GM15510 (cell line): ENCODE measurements at regions not wholly inside any gene's neighbourhood (a gene's known extent, or its start where the extent isn't known, plus 50 kb on each side); places are given as distances from the start of the nearest gene placed in this dataset.

Source experiments
- POLR2A ChIP-seq: IDR thresholded peaks from 3 replicates; pipeline ENCODE4 v1.6.1; 2011; ENCODE audit warnings: borderline replicate concordance; ENCODE audit not compliant: insufficient read length; ENCODE audit errors: extremely low read depth

DNA sequence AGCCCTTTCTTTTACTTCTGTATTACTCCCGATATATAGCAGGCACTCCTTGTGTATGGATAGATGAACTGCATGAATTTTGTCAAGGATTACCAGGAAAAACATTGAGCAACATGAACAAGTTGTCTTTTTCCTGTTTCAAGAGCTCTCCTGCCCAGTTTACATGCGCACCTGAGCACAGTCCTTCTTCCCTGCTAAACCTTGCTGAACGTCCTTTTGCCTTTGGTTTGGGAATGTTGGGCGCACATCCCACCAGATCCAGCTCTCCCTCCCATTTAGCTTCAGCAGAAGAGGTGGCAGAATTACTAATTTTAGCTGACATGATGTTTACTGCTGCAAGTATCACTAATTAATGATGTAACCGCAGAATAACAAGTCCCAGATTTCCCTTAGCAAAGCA lies 121.4 kb upstream of the TMCC3 start:
- no peak for TF ChIP-seq POLR2A

DNA sequence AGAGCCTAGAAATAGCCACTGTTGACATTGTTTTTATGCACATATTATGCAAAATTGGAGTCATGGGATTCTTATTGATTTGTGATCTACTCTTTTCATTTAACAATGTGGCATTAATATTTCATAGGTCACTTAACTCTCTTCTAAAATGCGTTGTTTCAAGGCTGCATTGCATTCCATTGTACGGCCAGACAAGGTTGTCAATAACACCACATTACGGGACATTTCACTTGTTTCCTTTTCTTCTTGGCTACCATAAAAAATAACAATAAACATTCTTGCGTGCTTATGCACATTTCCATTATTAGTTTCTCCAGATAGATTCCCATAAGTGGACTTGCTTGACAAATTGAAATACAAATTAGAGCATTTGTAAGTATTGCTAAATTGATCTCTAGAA lies 120.8 kb upstream of the TMCC3 start:
- no peak for TF ChIP-seq POLR2A

DNA sequence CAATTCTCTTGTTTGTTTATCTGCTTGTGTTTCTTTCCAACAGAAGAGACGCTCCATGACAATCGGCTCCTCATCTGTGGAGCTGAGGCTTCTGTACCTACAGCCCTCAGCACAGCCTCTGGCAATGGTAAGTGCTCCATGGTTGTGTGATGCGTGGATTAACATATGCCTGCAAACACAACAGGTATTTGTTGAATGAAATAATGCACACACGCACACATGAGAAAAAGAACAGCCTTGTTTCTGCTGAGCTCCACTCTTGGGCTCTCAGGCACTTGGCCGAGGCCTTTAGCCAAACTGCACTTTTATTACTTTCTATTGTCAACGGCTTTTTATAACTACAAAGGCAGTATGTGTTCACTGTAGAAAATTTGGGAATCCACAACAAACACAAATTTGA lies 120.4 kb upstream of the TMCC3 start:
- TF ChIP-seq POLR2A = no peak

DNA sequence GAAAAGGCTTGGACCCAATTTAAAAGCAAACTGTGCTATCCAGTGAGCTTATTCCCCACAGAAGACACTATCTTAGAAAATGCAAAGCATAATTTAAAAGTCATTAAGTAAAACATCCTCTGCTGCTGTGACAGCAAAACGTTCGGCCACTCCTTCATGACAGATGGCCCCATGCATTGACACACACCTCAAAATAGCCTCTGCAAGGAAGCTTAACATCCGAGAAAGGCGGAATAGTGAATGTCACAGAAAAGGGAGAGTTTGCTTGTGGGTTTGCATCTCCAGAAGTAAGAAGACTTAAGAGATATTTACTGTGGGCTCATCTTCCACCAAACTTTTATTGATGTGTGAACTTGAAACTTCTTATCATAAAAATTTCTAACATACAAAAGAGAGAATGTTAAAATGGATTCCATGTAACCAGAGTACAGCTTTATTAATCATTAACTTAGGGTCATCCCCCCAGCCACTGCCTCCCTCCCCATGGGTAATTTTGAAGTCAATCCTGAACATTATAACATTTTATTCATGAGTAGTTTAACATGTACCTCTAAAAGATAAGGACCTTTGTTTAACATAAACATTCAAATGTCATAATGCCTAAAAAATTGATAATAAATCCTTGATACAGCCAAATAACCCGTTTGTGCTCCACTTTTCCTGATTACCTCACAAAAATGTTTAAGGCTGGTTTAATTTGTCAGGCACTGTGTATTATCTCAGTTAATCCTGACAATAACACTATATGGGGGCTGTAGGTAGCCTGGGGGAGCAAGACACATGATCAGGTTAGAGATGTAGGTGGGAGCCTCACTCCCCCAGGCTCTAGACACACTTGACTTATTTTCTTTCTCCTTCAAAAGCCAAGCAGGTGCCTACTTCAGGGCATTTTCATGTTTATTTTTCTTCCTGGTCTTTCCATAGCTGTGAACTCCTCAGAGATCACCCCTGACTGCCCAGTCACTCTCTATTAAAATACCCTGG lies 119.7 kb upstream of the TMCC3 start:
- no peak for TF ChIP-seq POLR2A

- no peak for TF ChIP-seq POLR2A
Measured at GRCh38 chr12:94769047-94769420, 118.7 kb upstream of the TMCC3 start.

DNA sequence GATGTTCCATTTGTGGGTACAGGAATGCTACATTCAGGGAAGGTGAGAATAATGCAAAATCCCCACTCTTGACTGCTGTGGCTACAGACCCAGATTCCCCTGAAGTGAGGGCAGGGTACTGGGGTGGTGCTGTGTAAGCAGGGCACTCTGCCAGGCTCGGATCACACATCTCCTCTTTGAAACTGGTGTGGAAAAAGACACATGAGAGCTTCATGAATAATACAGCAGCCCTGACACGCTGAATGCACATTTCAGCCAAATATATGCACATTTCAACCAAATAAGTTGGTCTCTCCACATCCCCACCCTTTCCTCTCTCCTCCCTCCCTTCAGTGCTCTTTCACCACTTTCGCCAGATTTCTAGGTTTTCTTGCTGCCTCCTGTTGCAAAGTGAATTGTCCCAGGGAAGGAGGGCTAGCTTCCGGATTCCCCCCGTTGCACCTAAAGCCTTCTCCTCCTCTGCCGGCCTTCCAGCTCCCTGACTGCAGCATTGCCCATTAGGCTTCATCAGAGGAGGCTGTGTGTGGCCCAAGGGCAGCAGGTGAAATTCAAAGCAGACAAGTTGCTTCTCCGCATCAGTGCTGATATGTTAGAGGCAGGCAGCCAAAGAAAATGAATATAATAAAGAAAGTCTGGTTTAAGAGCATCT lies 118.2 kb upstream of the TMCC3 start:
- peak; percentile 16 for TF ChIP-seq POLR2A

- no peak for TF ChIP-seq POLR2A
Measured at GRCh38 chr12:94767956-94768355, 117.6 kb upstream of the TMCC3 start.

DNA sequence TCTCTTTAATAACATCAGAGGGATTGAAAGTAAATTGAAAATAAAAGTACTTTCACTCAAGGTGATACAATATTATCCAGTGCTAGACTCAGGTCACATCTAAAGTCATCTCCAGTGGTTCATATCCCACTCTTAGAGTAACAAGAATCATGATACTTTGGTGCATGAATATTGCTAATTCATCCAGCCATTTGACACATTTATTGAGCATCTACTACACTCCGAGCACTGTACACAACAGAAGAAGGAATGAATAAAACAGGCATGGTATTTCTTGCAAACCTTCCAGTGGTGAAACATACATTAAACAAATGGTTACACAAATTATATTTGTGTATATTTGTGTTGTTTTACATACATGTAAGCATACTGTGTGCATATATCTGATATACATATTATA lies 116.0 kb upstream of the TMCC3 start:
- no peak for TF ChIP-seq POLR2A

DNA sequence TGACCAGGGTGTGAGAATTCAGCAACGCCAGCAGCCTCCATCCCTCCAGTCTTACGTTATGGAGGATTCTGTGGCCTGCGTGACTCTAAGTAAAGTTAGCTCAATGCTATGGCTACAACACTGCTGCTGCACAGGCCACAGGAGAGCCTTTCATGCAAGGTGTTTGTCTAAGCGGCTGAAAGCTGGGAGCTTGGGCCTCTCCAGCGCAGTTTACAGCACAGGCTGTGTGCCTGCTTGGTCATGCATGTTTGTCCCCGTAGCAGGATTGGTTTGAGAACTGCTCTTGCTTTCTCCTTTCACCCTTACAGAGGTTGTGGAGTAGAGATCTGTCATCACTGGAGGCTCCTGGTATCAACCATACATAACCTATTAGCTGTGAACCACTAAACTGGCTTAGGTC lies 113.1 kb upstream of the TMCC3 start:
- TF ChIP-seq POLR2A = no peak

DNA sequence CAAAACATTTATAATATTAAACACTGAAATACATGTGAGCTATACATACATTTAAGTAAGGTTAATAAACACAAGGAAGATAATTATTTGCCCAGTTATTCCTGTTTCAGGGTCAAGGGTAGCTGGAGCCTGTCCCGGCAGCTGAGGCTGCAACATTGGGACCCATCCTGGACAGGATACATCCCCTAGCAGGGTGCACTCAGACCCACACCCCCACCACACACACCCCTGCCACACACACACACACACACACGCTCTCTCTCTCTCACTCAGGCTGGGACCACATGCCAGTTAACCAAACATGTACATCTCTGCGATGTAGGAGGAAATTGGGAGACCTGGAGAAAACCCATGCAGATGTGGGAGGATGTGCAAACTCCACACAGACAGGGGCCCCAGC lies 112.6 kb upstream of the TMCC3 start:
- no peak for TF ChIP-seq POLR2A

DNA sequence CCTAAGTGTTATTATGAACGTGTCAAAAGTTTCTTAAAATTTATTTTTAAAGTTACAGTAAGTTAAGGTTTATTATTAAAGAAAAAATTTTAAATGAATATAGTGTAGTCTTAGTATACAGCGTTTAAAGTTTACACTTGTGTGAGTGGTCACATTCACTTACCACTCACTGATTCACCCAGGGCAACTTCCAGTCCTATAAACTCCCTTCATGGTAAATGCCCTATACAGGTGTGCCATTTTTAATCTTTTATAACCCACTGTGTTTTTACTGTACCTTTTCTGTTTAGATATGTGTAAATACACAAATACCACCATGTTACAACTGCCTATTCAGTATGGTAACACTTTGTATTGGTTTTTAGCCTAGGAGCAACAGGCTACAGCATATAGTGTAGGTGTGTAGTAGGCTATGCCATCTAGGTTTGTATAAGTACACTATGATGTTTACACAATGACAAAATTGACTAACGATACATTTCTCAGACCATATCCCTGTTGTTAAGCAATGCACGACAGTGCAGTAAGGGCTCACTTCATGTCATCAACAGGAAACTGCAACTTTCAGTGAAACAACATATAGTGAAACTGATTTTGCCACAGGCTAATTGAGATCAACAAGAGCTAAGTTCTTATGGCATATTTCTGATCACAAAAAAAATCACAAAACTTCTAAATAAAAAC lies 112.0 kb upstream of the TMCC3 start:
- no peak for TF ChIP-seq POLR2A

DNA sequence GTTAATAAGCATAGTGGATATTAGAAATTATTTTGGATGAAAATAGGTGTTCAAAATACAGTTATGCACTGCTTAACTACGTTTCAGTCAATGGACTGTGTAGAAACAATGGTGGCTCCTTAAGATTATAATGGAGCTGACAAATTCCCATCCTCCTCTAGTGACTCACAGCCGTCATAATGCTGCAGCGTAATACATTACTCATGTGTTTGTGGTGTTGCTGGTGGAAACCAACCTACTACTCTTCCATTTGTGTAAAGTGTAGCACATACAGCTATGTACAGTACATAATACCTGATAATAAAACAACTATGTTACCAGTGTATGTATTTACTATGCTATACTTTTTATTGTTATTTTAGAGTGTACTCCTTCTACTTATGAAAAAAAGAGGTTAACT lies 111.2 kb upstream of the TMCC3 start:
- TF ChIP-seq POLR2A = no peak

DNA sequence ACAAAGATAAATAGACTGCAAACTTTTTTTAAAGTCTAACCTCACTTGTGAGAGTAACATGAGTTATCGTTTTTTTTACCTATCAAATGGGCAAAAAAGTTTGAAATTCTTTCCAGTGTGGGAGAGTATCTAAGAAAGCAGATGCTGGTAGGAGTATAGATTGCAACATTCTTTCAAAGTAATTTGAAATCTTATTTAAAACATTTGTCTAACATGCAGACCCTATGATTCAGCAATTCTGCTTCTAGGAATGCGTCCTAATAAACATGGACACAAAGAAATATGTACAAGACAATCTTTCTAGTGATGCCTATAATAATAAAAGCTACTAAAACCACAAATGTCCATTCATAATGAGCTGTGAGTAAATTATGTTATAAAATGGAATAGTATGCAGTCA lies 110.4 kb upstream of the TMCC3 start:
- no peak for TF ChIP-seq POLR2A

- TF ChIP-seq POLR2A = no peak
Measured at GRCh38 chr12:94756789-94757188, 106.4 kb upstream of the TMCC3 start.

GRCh38 chr12:94755598-94755997 lies 105.2 kb upstream of the TMCC3 start:
- TF ChIP-seq POLR2A = no peak
